Right lobe of liver (tissue), 4 donors: ENCODE measurements at regions not wholly inside any gene's neighbourhood (a gene's known extent, or its start where the extent isn't known, plus 50 kb on each side); places are given as distances from the start of the nearest gene placed in this dataset.

Experiments used
- POLR2A ChIP-seq: fragments of 450-650 bp; IDR thresholded peaks from one replicate; pipeline ENCODE4 v1.6.1; 2017; ENCODE audit warnings: antibody characterized with exemption, mild to moderate bottlenecking
- TF ChIP-seq, protein P1 (sequence below), 4 donors: fragments of 200-600 bp in 3 of 4; fragments of 450-650 bp in 1 of 4; IDR thresholded peaks; one replicate each; pipeline versions ENCODE4 v1.5.1 to v1.8.0; 2016 to 2022; ENCODE audit warnings: antibody characterized with exemption in 4 of 4, mild to moderate bottlenecking in 2 of 4
- donor health status: DM: no; HTN: no; CAD: no.
- donor health status: DM: no; HTN: no; CAD: no.
- donor health status: DM: no; HTN: yes; CAD: no.

DNA sequence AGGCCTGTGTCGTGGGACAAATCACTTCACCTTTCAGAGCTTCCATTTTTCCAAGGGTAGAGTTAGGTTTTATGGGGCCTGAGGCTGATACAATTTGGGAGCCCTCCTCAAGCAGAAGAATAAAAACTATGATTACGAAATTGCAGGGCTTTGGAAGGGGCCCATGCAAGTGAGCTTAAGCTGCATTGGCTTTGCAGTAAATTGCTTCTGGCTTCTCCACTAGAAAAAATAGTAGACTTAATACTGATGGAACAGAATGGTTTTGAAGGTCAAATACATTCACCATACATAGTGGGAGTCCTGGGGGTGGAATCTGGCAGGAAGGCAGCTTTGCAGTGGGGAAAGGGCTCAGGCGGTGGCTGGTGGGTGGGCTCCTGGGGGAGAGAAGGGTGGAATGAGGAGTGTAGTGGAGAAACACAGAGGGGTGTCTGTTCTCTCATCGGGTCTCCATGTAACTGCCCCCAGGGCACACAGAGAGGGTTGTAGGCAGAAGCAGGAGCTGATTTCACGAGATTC is 55.9 kb upstream of the RNF24 start:
- TF ChIP-seq, protein P1, sequence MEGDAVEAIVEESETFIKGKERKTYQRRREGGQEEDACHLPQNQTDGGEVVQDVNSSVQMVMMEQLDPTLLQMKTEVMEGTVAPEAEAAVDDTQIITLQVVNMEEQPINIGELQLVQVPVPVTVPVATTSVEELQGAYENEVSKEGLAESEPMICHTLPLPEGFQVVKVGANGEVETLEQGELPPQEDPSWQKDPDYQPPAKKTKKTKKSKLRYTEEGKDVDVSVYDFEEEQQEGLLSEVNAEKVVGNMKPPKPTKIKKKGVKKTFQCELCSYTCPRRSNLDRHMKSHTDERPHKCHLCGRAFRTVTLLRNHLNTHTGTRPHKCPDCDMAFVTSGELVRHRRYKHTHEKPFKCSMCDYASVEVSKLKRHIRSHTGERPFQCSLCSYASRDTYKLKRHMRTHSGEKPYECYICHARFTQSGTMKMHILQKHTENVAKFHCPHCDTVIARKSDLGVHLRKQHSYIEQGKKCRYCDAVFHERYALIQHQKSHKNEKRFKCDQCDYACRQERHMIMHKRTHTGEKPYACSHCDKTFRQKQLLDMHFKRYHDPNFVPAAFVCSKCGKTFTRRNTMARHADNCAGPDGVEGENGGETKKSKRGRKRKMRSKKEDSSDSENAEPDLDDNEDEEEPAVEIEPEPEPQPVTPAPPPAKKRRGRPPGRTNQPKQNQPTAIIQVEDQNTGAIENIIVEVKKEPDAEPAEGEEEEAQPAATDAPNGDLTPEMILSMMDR (IDR thresholded peaks at IDR 0.05): no peak
- TF ChIP-seq POLR2A: no peak
